K562 (cell line): ENCODE measurements at regions not wholly inside any gene's neighbourhood (a gene's known extent, or its start where the extent isn't known, plus 50 kb on each side); places are given as distances from the start of the nearest gene placed in this dataset.

ENCODE experiments used
- ARHGAP35 ChIP-seq: fragments of 450-650 bp; IDR thresholded peaks from 2 replicates; pipeline ENCODE4 v1.6.1; 2018; ENCODE audit not compliant: partially characterized antibody
- CBFB ChIP-seq: sonication (generic); formaldehyde crosslinking; IDR thresholded peaks from 2 replicates; pipeline ENCODE4 v1.4.0; 2020; ENCODE audit warnings: mild to moderate bottlenecking, missing genetic modification reagents
- CBX3 ChIP-seq, 2 experiments: IDR thresholded peaks; 1 replicate in 1 of 2; 2 replicates in 1 of 2; pipeline ENCODE4 v1.6.1; 2012; ENCODE audit warnings: inconsistent platforms in 2 of 2, low read length in 2 of 2, borderline replicate concordance in 1 of 2, control low read depth in 1 of 2
- FOXJ3 ChIP-seq: sonication (generic); formaldehyde crosslinking; IDR thresholded peaks from 2 replicates; pipeline ENCODE4 v1.4.0; 2020; ENCODE audit warnings: mild to moderate bottlenecking, missing genetic modification reagents
- KDM5B ChIP-seq: fragments of 200-600 bp; sonication (generic); IDR thresholded peaks from 2 replicates; pipeline ENCODE4 v1.6.1; 2012; ENCODE audit warnings: low read depth, mild to moderate bottlenecking, moderate library complexity, low read length, control low read depth, inconsistent platforms; ENCODE audit not compliant: insufficient replicate concordance
- NFYB ChIP-seq: IDR thresholded peaks from 2 replicates; pipeline ENCODE4 v1.6.1; 2011; ENCODE audit warnings: mild to moderate bottlenecking, moderate library complexity; ENCODE audit not compliant: insufficient read length; ENCODE audit errors: extremely low read depth
- PCBP1 ChIP-seq: fragments of 200-400 bp; formaldehyde crosslinking; IDR thresholded peaks from 2 replicates; pipeline ENCODE4 v1.6.1; 2018; ENCODE audit warnings: mild to moderate bottlenecking, low read depth, low read length; ENCODE audit not compliant: poor library complexity, severe bottlenecking
- RCOR1 ChIP-seq, 2 experiments: IDR thresholded peaks; 2 replicates each; pipeline ENCODE4 v1.6.1; 2012; ENCODE audit warnings: low read depth in 2 of 2, low read length in 2 of 2, borderline replicate concordance in 1 of 2, improper control_type of control experiment in 1 of 2
- SMARCE1 ChIP-seq: fragments of 450-650 bp; IDR thresholded peaks from 2 replicates; pipeline ENCODE4 v1.7.1; 2016; ENCODE audit warnings: mild to moderate bottlenecking
- TARDBP ChIP-seq: fragments of 450-650 bp; IDR thresholded peaks from 2 replicates; pipeline ENCODE4 v1.6.1; 2016
- THRAP3 ChIP-seq: fragments of 450-650 bp; IDR thresholded peaks from 2 replicates; pipeline ENCODE4 v1.6.1; 2016; ENCODE audit warnings: mild to moderate bottlenecking, inconsistent platforms, borderline replicate concordance
- XRCC4 ChIP-seq: IDR thresholded peaks from one replicate; pipeline ENCODE4 v1.6.1; 2011; ENCODE audit not compliant: insufficient read depth, insufficient read length; ENCODE audit errors: extremely low read depth
- ZNF12 ChIP-seq: sonication (generic); formaldehyde crosslinking; IDR thresholded peaks from 2 replicates; pipeline ENCODE4 v1.4.0; 2020; ENCODE audit warnings: mild to moderate bottlenecking, missing genetic modification reagents
- ZNF134 ChIP-seq: fragments of 250-450 bp; sonication (Bioruptor Pico); conservative IDR thresholded peaks from 2 replicates; pipeline ENCODE4 v1.4.0; 2020
- ZNF212 ChIP-seq: fragments of 450-650 bp; formaldehyde crosslinking; IDR thresholded peaks from 2 replicates; pipeline ENCODE4 v1.4.0; 2020; ENCODE audit warnings: mild to moderate bottlenecking
- TF ChIP-seq, protein P1 (sequence below): fragments of 250-450 bp; sonication (Bioruptor Pico); IDR thresholded peaks from 2 replicates; pipeline ENCODE4 v1.8.0; 2022; ENCODE audit warnings: moderate library complexity, mild to moderate bottlenecking, inconsistent platforms
- TF ChIP-seq, protein P2 (sequence below): sonication (generic); formaldehyde crosslinking; IDR thresholded peaks from 2 replicates; pipeline ENCODE4 v1.8.0; 2022; ENCODE audit warnings: mild to moderate bottlenecking, missing genetic modification reagents
- TF ChIP-seq, protein P3 (sequence below): fragments of 250-450 bp; sonication (Bioruptor Pico); IDR thresholded peaks from 2 replicates; pipeline ENCODE4 v1.5.0; 2021; ENCODE audit warnings: mild to moderate bottlenecking, moderate library complexity
- TF ChIP-seq, protein P4 (sequence below), 2 experiments: fragments of 450-650 bp in 1 of 2; IDR thresholded peaks; 2 replicates each; pipeline ENCODE4 v1.6.1; 2011 to 2017; ENCODE audit warnings: low read depth in 2 of 2, antibody characterized with exemption in 1 of 2, borderline replicate concordance in 1 of 2, low read length in 1 of 2, mild to moderate bottlenecking in 1 of 2, mixed read lengths in 1 of 2; ENCODE audit not compliant: control insufficient read depth in 1 of 2

DNA sequence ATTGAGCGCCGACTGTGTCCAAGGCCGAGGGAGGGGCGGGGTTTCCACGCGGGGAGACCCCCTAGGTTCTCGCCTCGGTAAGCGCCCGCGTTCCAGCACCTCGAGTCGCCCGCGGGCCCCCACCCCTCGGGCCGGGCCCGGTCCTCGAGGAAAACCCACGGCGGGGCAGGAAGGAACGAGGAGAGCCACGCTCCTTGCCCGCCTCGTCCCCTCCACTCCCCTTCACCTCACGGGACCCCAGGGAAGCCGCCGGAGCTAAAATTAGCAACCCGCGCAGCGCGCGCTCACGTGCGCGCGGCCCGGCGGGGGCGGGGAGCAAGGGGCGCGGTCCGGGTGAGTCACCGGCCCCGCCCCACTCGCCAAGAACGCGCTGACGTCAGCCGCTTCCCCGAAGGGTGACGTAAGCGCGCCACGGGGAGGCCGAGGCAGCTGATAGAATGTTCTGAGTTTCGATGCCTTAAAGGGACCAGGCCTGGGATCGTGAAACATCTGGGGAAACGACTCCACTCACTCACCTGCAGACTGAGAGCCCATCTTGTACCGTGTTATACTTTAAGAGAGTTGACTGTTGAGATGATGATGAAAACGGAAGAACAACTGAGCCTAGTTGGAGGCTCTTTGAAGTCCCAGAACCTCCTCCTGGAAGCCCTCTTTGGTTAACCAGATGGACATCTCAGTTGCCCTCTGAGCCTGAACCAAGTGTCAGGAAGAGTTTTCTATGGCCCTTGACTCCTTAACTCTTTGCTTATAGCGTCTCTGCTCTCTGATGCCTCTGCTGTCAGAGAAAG lies 49.7 kb upstream of the ATF3 start (continued):
- peak; percentile 53 for TF ChIP-seq KDM5B
- no peak for TF ChIP-seq THRAP3
- peak; percentile 92 to 98 for TF ChIP-seq RCOR1 (IDR thresholded peaks at IDR 0.05; ENCODE audit: borderline replicate concordance in 1 of 2, low read depth in 2 of 2, low read length in 2 of 2)
- TF ChIP-seq, protein P1, sequence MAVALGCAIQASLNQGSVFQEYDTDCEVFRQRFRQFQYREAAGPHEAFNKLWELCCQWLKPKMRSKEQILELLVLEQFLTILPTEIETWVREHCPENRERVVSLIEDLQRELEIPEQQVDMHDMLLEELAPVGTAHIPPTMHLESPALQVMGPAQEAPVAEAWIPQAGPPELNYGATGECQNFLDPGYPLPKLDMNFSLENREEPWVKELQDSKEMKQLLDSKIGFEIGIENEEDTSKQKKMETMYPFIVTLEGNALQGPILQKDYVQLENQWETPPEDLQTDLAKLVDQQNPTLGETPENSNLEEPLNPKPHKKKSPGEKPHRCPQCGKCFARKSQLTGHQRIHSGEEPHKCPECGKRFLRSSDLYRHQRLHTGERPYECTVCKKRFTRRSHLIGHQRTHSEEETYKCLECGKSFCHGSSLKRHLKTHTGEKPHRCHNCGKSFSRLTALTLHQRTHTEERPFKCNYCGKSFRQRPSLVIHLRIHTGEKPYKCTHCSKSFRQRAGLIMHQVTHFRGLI (CRISPR knock-in tag) = no peak
- TF ChIP-seq, protein P2, sequence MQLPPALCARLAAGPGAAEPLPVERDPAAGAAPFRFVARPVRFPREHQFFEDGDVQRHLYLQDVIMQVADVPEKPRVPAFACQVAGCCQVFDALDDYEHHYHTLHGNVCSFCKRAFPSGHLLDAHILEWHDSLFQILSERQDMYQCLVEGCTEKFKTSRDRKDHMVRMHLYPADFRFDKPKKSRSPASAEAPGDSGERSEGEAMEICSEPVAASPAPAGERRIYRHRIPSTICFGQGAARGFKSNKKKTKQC (CRISPR knock-in tag) = no peak; the same call in 1 of the 2 replicates
- no peak for TF ChIP-seq XRCC4
- no peak for TF ChIP-seq ZNF212 (CRISPR knock-in tag)
- TF ChIP-seq SMARCE1 = peak; percentile 30; the same call in 1 of the 2 replicates
- no peak for TF ChIP-seq NFYB
- no peak for TF ChIP-seq ZNF134 (CRISPR knock-in tag)
- no peak for TF ChIP-seq CBFB
- TF ChIP-seq, protein P3, sequence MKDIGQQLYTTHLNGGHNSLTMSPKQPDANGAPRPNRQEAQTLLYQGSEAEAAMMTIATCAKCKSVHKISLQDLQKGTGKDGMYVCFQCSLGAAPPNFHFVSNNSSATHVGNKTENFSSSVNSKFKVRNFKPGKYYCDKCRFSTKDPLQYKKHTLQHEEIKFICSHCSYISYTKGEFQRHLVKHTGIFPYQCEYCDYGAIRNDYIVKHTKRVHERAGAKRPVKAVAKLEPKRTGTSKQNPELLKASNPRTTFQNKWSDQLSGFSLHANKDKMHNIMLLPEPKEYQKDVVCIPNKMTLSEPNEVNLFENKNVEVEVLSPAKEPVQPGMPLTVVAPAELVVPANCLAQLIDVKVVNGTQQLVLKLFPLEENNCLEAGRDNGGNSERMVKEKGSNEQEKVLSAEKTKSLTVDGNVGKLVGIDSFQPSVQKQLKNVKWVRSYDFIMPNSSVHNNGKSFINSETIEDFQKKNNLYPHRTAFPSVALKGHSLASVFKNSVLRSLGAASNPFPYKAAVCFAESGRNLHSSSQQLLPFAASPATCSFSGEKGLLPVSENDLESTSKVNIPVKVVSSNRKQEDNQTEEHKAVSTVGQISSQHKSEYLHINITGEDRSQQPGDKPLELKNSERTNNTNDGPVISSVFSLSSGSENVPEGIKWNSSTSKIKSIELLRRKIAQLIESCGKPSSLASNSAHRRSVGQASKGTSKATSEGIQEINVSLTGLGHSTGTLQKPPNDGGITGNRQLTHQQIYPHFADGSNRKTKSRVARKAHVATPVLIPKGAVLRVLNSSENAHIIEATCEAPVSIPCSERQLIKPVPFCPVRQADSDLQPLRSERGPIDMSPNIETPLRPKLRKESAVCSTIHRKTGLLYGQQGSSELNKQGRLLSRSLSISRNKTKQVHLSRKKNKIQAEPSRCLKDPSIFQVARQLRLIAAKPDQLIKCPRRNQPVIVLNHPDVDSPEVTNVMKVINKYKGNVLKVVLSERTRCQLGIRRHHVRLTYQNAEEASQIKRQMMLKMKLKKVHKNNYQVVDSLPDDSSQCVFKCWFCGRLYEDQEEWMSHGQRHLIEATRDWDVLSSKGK = no peak
- 0 out of 2 replicates have a peak, but pooled peaks have one; percentile 58 for TF ChIP-seq ZNF12 (CRISPR knock-in tag)
- TF ChIP-seq ARHGAP35 = no peak
- TF ChIP-seq CBX3 (IDR thresholded peaks at IDR 0.05; ENCODE audit: borderline replicate concordance in 1 of 2, low read length in 2 of 2) = peak in 1 of 2 experiments; percentile 93; a peak in 2 of 3 replicates
- no peak for TF ChIP-seq FOXJ3 (CRISPR knock-in tag)
- TF ChIP-seq, protein P4, sequence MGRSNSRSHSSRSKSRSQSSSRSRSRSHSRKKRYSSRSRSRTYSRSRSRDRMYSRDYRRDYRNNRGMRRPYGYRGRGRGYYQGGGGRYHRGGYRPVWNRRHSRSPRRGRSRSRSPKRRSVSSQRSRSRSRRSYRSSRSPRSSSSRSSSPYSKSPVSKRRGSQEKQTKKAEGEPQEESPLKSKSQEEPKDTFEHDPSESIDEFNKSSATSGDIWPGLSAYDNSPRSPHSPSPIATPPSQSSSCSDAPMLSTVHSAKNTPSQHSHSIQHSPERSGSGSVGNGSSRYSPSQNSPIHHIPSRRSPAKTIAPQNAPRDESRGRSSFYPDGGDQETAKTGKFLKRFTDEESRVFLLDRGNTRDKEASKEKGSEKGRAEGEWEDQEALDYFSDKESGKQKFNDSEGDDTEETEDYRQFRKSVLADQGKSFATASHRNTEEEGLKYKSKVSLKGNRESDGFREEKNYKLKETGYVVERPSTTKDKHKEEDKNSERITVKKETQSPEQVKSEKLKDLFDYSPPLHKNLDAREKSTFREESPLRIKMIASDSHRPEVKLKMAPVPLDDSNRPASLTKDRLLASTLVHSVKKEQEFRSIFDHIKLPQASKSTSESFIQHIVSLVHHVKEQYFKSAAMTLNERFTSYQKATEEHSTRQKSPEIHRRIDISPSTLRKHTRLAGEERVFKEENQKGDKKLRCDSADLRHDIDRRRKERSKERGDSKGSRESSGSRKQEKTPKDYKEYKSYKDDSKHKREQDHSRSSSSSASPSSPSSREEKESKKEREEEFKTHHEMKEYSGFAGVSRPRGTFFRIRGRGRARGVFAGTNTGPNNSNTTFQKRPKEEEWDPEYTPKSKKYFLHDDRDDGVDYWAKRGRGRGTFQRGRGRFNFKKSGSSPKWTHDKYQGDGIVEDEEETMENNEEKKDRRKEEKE (IDR thresholded peaks at IDR 0.05; ENCODE audit: borderline replicate concordance in 1 of 2, control insufficient read depth in 1 of 2, low read depth in 2 of 2, low read length in 1 of 2) = 0 out of 4 replicates have a peak, but pooled peaks of 1 of the 2 experiments have one; percentile 47
- TF ChIP-seq PCBP1 = peak; percentile 87
- 0 out of 2 replicates have a peak, but pooled peaks have one; percentile 59 for TF ChIP-seq TARDBP
